K562 (cell line): ENCODE measurements at regions not wholly inside any gene's neighbourhood (a gene's known extent, or its start where the extent isn't known, plus 50 kb on each side); places are given as distances from the start of the nearest gene placed in this dataset.

Experiments
- CHD1 ChIP-seq: fragments of 200-600 bp; sonication (generic); IDR thresholded peaks from one replicate; pipeline ENCODE4 v1.6.1; 2012; ENCODE audit warnings: mild to moderate bottlenecking, moderate library complexity, low read length, inconsistent platforms
- E2F6 ChIP-seq, 2 experiments: IDR thresholded peaks; 2 replicates each; pipeline ENCODE4 v1.6.1; 2011; ENCODE audit warnings: borderline replicate concordance in 1 of 2, control low read depth in 1 of 2, low read depth in 1 of 2, low read length in 1 of 2, mild to moderate bottlenecking in 1 of 2, mixed read lengths in 1 of 2, moderate library complexity in 1 of 2; ENCODE audit not compliant: insufficient read depth in 1 of 2, insufficient read length in 1 of 2, poor library complexity in 1 of 2, severe bottlenecking in 1 of 2; ENCODE audit errors: extremely low read depth in 1 of 2
- FOXM1 ChIP-seq, 2 experiments: fragments of 450-650 bp in 1 of 2; sonication (generic) in 1 of 2; formaldehyde crosslinking in 1 of 2; IDR thresholded peaks; 2 replicates each; pipeline versions ENCODE4 v1.6.1 to v1.9.0; 2017 to 2022; ENCODE audit warnings: low read depth in 2 of 2, mild to moderate bottlenecking in 2 of 2, missing genetic modification reagents in 1 of 2, moderate library complexity in 1 of 2
- HDAC3 ChIP-seq: fragments of 450-650 bp; IDR thresholded peaks from 2 replicates; pipeline ENCODE4 v1.6.1; 2018; ENCODE audit warnings: borderline replicate concordance, mild to moderate bottlenecking, moderate library complexity; ENCODE audit not compliant: partially characterized antibody
- JUN ChIP-seq, 2 experiments: sonication (generic) in 1 of 2; formaldehyde crosslinking in 1 of 2; IDR thresholded peaks; 2 replicates each; pipeline versions ENCODE4 v1.6.1 to v1.8.0; 2012 to 2022; ENCODE audit warnings: borderline replicate concordance in 2 of 2, mild to moderate bottlenecking in 2 of 2, improper control_type of control experiment in 1 of 2, low read depth in 1 of 2, low read length in 1 of 2, missing genetic modification reagents in 1 of 2
- NBN ChIP-seq: fragments of 450-650 bp; IDR thresholded peaks from 2 replicates; pipeline ENCODE4 v1.6.1; 2016; ENCODE audit warnings: low read depth, mild to moderate bottlenecking
- NFIX ChIP-seq: fragments of 250-450 bp; sonication (Bioruptor Pico); IDR thresholded peaks from 2 replicates; pipeline ENCODE4 v1.4.0; 2020; ENCODE audit warnings: low read depth, mild to moderate bottlenecking, moderate library complexity
- PRMT5 ChIP-seq: sonication (generic); formaldehyde crosslinking; IDR thresholded peaks from 2 replicates; pipeline ENCODE4 v1.5.0; 2020; ENCODE audit warnings: missing genetic modification reagents
- PURB ChIP-seq: sonication (generic); formaldehyde crosslinking; IDR thresholded peaks from 2 replicates; pipeline ENCODE4 v1.9.0; 2021; ENCODE audit warnings: low read depth, mild to moderate bottlenecking, missing genetic modification reagents
- SAFB2 ChIP-seq: fragments of 200-400 bp; formaldehyde crosslinking; IDR thresholded peaks from 2 replicates; pipeline ENCODE4 v1.6.1; 2018; ENCODE audit warnings: borderline replicate concordance, low read length, low read depth, moderate library complexity; ENCODE audit not compliant: severe bottlenecking
- ZBED1 ChIP-seq: IDR thresholded peaks from 2 replicates; pipeline ENCODE4 v1.6.1; 2014
- ZBTB40 ChIP-seq, 2 experiments: fragments of 450-650 bp in 1 of 2; sonication (generic) in 1 of 2; formaldehyde crosslinking in 1 of 2; IDR thresholded peaks; 2 replicates each; pipeline versions ENCODE4 v1.7.1 to v1.9.0; 2016 to 2022; ENCODE audit warnings: inconsistent platforms in 1 of 2, mild to moderate bottlenecking in 1 of 2, missing genetic modification reagents in 1 of 2
- ZSCAN32 ChIP-seq: fragments of 450-650 bp; formaldehyde crosslinking; IDR thresholded peaks from 2 replicates; pipeline ENCODE4 v1.4.0; 2020; ENCODE audit warnings: mild to moderate bottlenecking, moderate library complexity
- TF ChIP-seq, protein P1 (sequence below): fragments of 250-450 bp; sonication (Bioruptor Pico); IDR thresholded peaks from 2 replicates; pipeline ENCODE4 v1.5.0; 2022; ENCODE audit warnings: mild to moderate bottlenecking

- TF ChIP-seq ZBTB40 (IDR thresholded peaks at IDR 0.05) (no peak), ZBTB40 (CRISPR knock-in tag; IDR thresholded peaks at IDR 0.05) (no peak), NBN (0 out of 2 replicates have a peak, but pooled peaks have one; percentile 52), ZBED1 (no peak), PRMT5 (CRISPR knock-in tag) (no peak), NFIX (no peak), PURB (CRISPR knock-in tag) (no peak), HDAC3 (no peak), FOXM1 (IDR thresholded peaks at IDR 0.05; ENCODE audit: low read depth) (peak; percentile 32; the same call in 1 of the 2 replicates), FOXM1 (CRISPR knock-in tag; IDR thresholded peaks at IDR 0.05; ENCODE audit: low read depth) (no peak), ZSCAN32 (no peak), JUN (IDR thresholded peaks at IDR 0.05; ENCODE audit: borderline replicate concordance, low read depth, low read length) (0 out of 2 replicates have a peak, but pooled peaks have one; percentile 10), JUN (CRISPR knock-in tag; IDR thresholded peaks at IDR 0.05; ENCODE audit: borderline replicate concordance) (no peak), E2F6 (IDR thresholded peaks at IDR 0.05; ENCODE audit: borderline replicate concordance in 1 of 2, extremely low read depth in 1 of 2, insufficient read depth in 1 of 2, insufficient read length in 1 of 2, low read depth in 1 of 2, low read length in 1 of 2, poor library complexity in 1 of 2, severe bottlenecking in 1 of 2) (no peak), CHD1 (no peak), SAFB2 (no peak)
- TF ChIP-seq, protein P1, sequence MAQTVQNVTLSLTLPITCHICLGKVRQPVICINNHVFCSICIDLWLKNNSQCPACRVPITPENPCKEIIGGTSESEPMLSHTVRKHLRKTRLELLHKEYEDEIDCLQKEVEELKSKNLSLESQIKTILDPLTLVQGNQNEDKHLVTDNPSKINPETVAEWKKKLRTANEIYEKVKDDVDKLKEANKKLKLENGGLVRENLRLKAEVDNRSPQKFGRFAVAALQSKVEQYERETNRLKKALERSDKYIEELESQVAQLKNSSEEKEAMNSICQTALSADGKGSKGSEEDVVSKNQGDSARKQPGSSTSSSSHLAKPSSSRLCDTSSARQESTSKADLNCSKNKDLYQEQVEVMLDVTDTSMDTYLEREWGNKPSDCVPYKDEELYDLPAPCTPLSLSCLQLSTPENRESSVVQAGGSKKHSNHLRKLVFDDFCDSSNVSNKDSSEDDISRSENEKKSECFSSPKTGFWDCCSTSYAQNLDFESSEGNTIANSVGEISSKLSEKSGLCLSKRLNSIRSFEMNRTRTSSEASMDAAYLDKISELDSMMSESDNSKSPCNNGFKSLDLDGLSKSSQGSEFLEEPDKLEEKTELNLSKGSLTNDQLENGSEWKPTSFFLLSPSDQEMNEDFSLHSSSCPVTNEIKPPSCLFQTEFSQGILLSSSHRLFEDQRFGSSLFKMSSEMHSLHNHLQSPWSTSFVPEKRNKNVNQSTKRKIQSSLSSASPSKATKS (CRISPR knock-in tag) = no peak
Observed at GRCh38 chr7:106358103-106358663, 73.4 kb upstream of the NAMPT start (continued).
